Natural killer cell (primary cell): ENCODE measurements at regions not wholly inside any gene's neighbourhood (a gene's known extent, or its start where the extent isn't known, plus 50 kb on each side); places are given as distances from the start of the nearest gene placed in this dataset.

Source experiments
- ATAC-seq, 3 donors: fragments of 150-1000 bp in 2 of 3; fragments of 200-7000 bp in 1 of 3; cut with Tn5 transposase; 1 replicate in 1 of 3; 2 replicates in 2 of 3; pipeline ENCODE4 v1.10.0; 2021; ENCODE audit warnings: mild to moderate bottlenecking in 2 of 3, moderate library complexity in 2 of 3
- DNase-seq, 2 donors: peaks; one replicate each; pipeline versions ENCODE4 v3.0.0 to v3.0.0-alpha.2; 2013 to 2021; ENCODE audit warnings: mixed read lengths in 1 of 2
- H3K27ac ChIP-seq: one replicate; pipeline ENCODE4 v1.5.1; 2013; ENCODE audit warnings: mild to moderate bottlenecking, low read length
- H3K27me3 ChIP-seq: one replicate; pipeline ENCODE4 v1.6.1; 2013; ENCODE audit warnings: low read length; ENCODE audit not compliant: control insufficient read depth, insufficient read depth
- H3K36me3 ChIP-seq: one replicate; pipeline ENCODE4 v1.6.1; 2013; ENCODE audit warnings: low read length; ENCODE audit not compliant: control insufficient read depth, insufficient read depth
- H3K4me1 ChIP-seq: one replicate; pipeline ENCODE4 v1.6.1; 2013; ENCODE audit warnings: low read length; ENCODE audit not compliant: control insufficient read depth, insufficient read depth
- H3K4me3 ChIP-seq: one replicate; pipeline ENCODE4 v1.5.1; 2013; ENCODE audit warnings: low read length
- H3K9me3 ChIP-seq: one replicate; pipeline ENCODE4 v1.6.1; 2013; ENCODE audit warnings: low read length; ENCODE audit not compliant: control insufficient read depth, insufficient read depth
- H3K27ac Mint-ChIP-seq, 2 donors: one replicate each; pipeline ENCODE4 v1.8.0; 2022; ENCODE audit warnings: mild to moderate bottlenecking in 2 of 2, mixed read lengths in 2 of 2, moderate library complexity in 1 of 2
- H3K27me3 Mint-ChIP-seq, 2 donors: one replicate each; pipeline ENCODE4 v1.8.0; 2022; ENCODE audit warnings: low read depth in 2 of 2, mixed read lengths in 2 of 2
- H3K36me3 Mint-ChIP-seq: one replicate; pipeline ENCODE4 v1.8.0; 2022; ENCODE audit warnings: mixed read lengths
- H3K4me1 Mint-ChIP-seq, 2 donors: one replicate each; pipeline ENCODE4 v1.8.0; 2022; ENCODE audit warnings: mixed read lengths in 2 of 2
- H3K4me3 Mint-ChIP-seq: one replicate; pipeline ENCODE4 v1.8.0; 2022; ENCODE audit warnings: mild to moderate bottlenecking, moderate library complexity, mixed read lengths
- H3K9me3 Mint-ChIP-seq, 2 donors: one replicate each; pipeline ENCODE4 v1.8.0; 2022; ENCODE audit warnings: mixed read lengths in 2 of 2
- CTCF ChIP-seq: fragments of 200-600 bp; IDR thresholded peaks from one replicate; pipeline ENCODE4 v1.8.0; 2022; ENCODE audit warnings: antibody characterized with exemption
- WGBS: methylation state at CpG from one replicate; pipeline ENCODE4 v1.1.7; 2013; ENCODE audit warnings: missing lambda C conversion rate; ENCODE audit not compliant: insufficient coverage; 5-methylcytosine and 5-hydroxymethylcytosine counted together
- intact Hi-C: fragments of 100-400 bp; cut with micrococcal nuclease; formaldehyde crosslinking; loops from one replicate; pipeline ENCODE4 v1.14.2; 2022

- Histone ChIP-seq H3K9me3 (no peaks in the 10 kb centered on the region), H3K36me3 (no peaks in the 10 kb centered on the region), H3K4me1 (no peaks in the 10 kb centered on the region), H3K4me3 (no peak overlapping the region), H3K27ac (no peak overlapping the region), H3K27me3 (no peaks in the 10 kb centered on the region)
- Mint-ChIP-seq H3K36me3 (no peaks in the 10 kb centered on the region), H3K9me3 (peaks cover 0 to 4% of the 10 kb centered on the region in 2 donors), H3K27me3 (peaks cover 0 to 2% of the 10 kb centered on the region in 2 donors), H3K4me3 (no peak overlapping the region), H3K4me1 (no peaks in the 10 kb centered on the region), H3K27ac (no peak overlapping the region)
- no peak for TF ChIP-seq CTCF
- intact Hi-C loops, result no loop called here
- DNase-seq (no peak), ATAC-seq (no peak)
- 90% methylated on average over 3 of the region's 3 CpGs for WGBS
Observed at GRCh38 chr6:104630522-104630921, 229.2 kb downstream of the HACE1 start.

GRCh38 chr6:104629826-104630225 lies 229.9 kb downstream of the HACE1 start:
- TF ChIP-seq CTCF, result no peak
- no peaks in the 10 kb centered on the region for H3K4me1 ChIP-seq
- H3K4me1 Mint-ChIP-seq, result no peaks in the 10 kb centered on the region
- WGBS, result 93% methylated on average over 3 of the region's 4 CpGs
- no peak overlapping the region for H3K4me3 Mint-ChIP-seq
- H3K9me3 Mint-ChIP-seq, result peaks cover 0 to 4% of the 10 kb centered on the region in 2 donors
- ATAC-seq, result no peak
- no peaks in the 10 kb centered on the region for H3K36me3 Mint-ChIP-seq
- intact Hi-C loops, result no loop called here
- H3K27me3 ChIP-seq, result no peaks in the 10 kb centered on the region
- no peak overlapping the region for H3K27ac ChIP-seq
- no peaks in the 10 kb centered on the region for H3K9me3 ChIP-seq
- no peak for DNase-seq
- no peak overlapping the region for H3K4me3 ChIP-seq
- H3K27me3 Mint-ChIP-seq, result peaks cover 0 to 2% of the 10 kb centered on the region in 2 donors
- H3K36me3 ChIP-seq, result no peaks in the 10 kb centered on the region
- H3K27ac Mint-ChIP-seq, result no peak overlapping the region

- H3K36me3 ChIP-seq, result no peaks in the 10 kb centered on the region
- Mint-ChIP-seq H3K36me3 (no peaks in the 10 kb centered on the region), H3K4me3 (no peak overlapping the region), H3K9me3 (peaks cover 0 to 4% of the 10 kb centered on the region in 2 donors), H3K4me1 (no peaks in the 10 kb centered on the region), H3K27me3 (peaks cover 0 to 2% of the 10 kb centered on the region in 2 donors), H3K27ac (no peak overlapping the region)
- H3K4me3 ChIP-seq, result no peak overlapping the region
- H3K27ac ChIP-seq, result no peak overlapping the region
- DNase-seq (no peak), ATAC-seq (no peak)
- no peaks in the 10 kb centered on the region for H3K27me3 ChIP-seq
- TF ChIP-seq CTCF, result no peak
- no peaks in the 10 kb centered on the region for H3K9me3 ChIP-seq
- WGBS, result 88% methylated on average over 5 of the region's 5 CpGs
- intact Hi-C loops, result no loop called here
- H3K4me1 ChIP-seq, result no peaks in the 10 kb centered on the region
Observed at GRCh38 chr6:104625536-104625935, 234.2 kb downstream of the HACE1 start.

- no peak for ATAC-seq
Observed at GRCh38 chr6:104623052-104623690, 236.5 kb downstream of the HACE1 start.

More at GRCh38 chr6:104623052-104623690, 236.5 kb downstream of the HACE1 start:
- no peaks in the 10 kb centered on the region for H3K36me3 ChIP-seq
- no peak overlapping the region for H3K27ac ChIP-seq
- 52% methylated on average over 9 of the region's 9 CpGs for WGBS
- no peaks in the 10 kb centered on the region for H3K27me3 Mint-ChIP-seq
- DNase-seq, result peak in 1 of 2 donors; percentile 2
- intact Hi-C loops, result no loop called here
- H3K36me3 Mint-ChIP-seq, result no peaks in the 10 kb centered on the region
- no peaks in the 10 kb centered on the region for H3K4me1 Mint-ChIP-seq
- no peak overlapping the region for H3K27ac Mint-ChIP-seq
- H3K9me3 ChIP-seq, result no peaks in the 10 kb centered on the region
- H3K4me1 ChIP-seq, result no peaks in the 10 kb centered on the region
- H3K4me3 ChIP-seq, result no peak overlapping the region
- TF ChIP-seq CTCF, result no peak
- no peak overlapping the region for H3K4me3 Mint-ChIP-seq
- H3K27me3 ChIP-seq, result no peaks in the 10 kb centered on the region
- H3K9me3 Mint-ChIP-seq, result no peaks in the 10 kb centered on the region
